ENCODE measurements at regions not wholly inside any gene's neighbourhood (a gene's known extent, or its start where the extent isn't known, plus 50 kb on each side); places are given as distances from the start of the nearest gene placed in this dataset.

- intact Hi-C loops (cut with DNase I): no loop called here
- TF ChIP-seq POLR2AphosphoS5 (IDR thresholded peaks at IDR 0.05; ENCODE audit: insufficient read depth in 1 of 2, low read depth in 1 of 2) (no peak), CTCF (IDR thresholded peaks at IDR 0.05) (no peak), POLR2A (IDR thresholded peaks at IDR 0.05) (no peak)
- Histone ChIP-seq H3K4me3 (no peak overlapping the region), H3K27ac (no peak overlapping the region), H3K36me3 (no peaks in the 10 kb centered on the region), H3K27me3 (no peaks in the 10 kb centered on the region), H3K9me3 (no peaks in the 10 kb centered on the region), H3K4me1 (no peaks in the 10 kb centered on the region)
- no peak for DNase-seq (ENCODE audit: extremely low spot score in 2 of 2)
Measured at GRCh38 chr14:82112210-82112839, 578.7 kb upstream of the SEL1L start.

GRCh38 chr14:82113007-82113406 is 579.4 kb upstream of the SEL1L start:
- Histone ChIP-seq H3K36me3 (no peaks in the 10 kb centered on the region), H3K27me3 (no peaks in the 10 kb centered on the region), H3K4me1 (no peaks in the 10 kb centered on the region), H3K4me3 (no peak overlapping the region), H3K9me3 (no peaks in the 10 kb centered on the region), H3K27ac (no peak overlapping the region)
- TF ChIP-seq POLR2AphosphoS5 (IDR thresholded peaks at IDR 0.05; ENCODE audit: insufficient read depth in 1 of 2, low read depth in 1 of 2) (no peak), CTCF (IDR thresholded peaks at IDR 0.05) (no peak), POLR2A (IDR thresholded peaks at IDR 0.05) (no peak)
- DNase-seq (ENCODE audit: extremely low spot score in 2 of 2): no peak
- intact Hi-C loops (cut with DNase I): no loop called here

GRCh38 chr14:82113710-82114109 is 580.1 kb upstream of the SEL1L start:
- no peak for TF ChIP-seq POLR2AphosphoS5 (IDR thresholded peaks at IDR 0.05; ENCODE audit: insufficient read depth in 1 of 2, low read depth in 1 of 2)
- TF ChIP-seq CTCF (IDR thresholded peaks at IDR 0.05): no peak
- TF ChIP-seq POLR2A (IDR thresholded peaks at IDR 0.05): no peak
- Histone ChIP-seq H3K36me3 (no peaks in the 10 kb centered on the region), H3K4me3 (no peak overlapping the region), H3K27ac (no peak overlapping the region), H3K9me3 (no peaks in the 10 kb centered on the region), H3K4me1 (no peaks in the 10 kb centered on the region), H3K27me3 (no peaks in the 10 kb centered on the region)
- DNase-seq (ENCODE audit: extremely low spot score in 2 of 2): no peak
- intact Hi-C loops (cut with DNase I): no loop called here

- H3K9me3 ChIP-seq: no peaks in the 10 kb centered on the region
- H3K4me3 ChIP-seq: no peak overlapping the region
- DNase-seq (ENCODE audit: extremely low spot score in 2 of 2): no peak
- intact Hi-C loops (cut with DNase I): no loop called here
- H3K36me3 ChIP-seq: no peaks in the 10 kb centered on the region
- no peak overlapping the region for H3K27ac ChIP-seq
- H3K4me1 ChIP-seq: no peaks in the 10 kb centered on the region
- no peaks in the 10 kb centered on the region for H3K27me3 ChIP-seq
- TF ChIP-seq POLR2A (IDR thresholded peaks at IDR 0.05) (no peak), POLR2AphosphoS5 (IDR thresholded peaks at IDR 0.05; ENCODE audit: insufficient read depth in 1 of 2, low read depth in 1 of 2) (no peak), CTCF (IDR thresholded peaks at IDR 0.05) (no peak)
Measured at GRCh38 chr14:82116721-82117120, 583.1 kb upstream of the SEL1L start.

- no peaks in the 10 kb centered on the region for H3K36me3 ChIP-seq
- no peak overlapping the region for H3K4me3 ChIP-seq
- intact Hi-C loops (cut with DNase I): no loop called here
- no peaks in the 10 kb centered on the region for H3K27me3 ChIP-seq
- no peak for TF ChIP-seq POLR2AphosphoS5 (IDR thresholded peaks at IDR 0.05; ENCODE audit: insufficient read depth in 1 of 2, low read depth in 1 of 2)
- no peak for TF ChIP-seq POLR2A (IDR thresholded peaks at IDR 0.05)
- no peak for TF ChIP-seq CTCF (IDR thresholded peaks at IDR 0.05)
- H3K27ac ChIP-seq: no peak overlapping the region
- H3K4me1 ChIP-seq: no peaks in the 10 kb centered on the region
- no peaks in the 10 kb centered on the region for H3K9me3 ChIP-seq
- no peak for DNase-seq (ENCODE audit: extremely low spot score in 2 of 2)
Measured at GRCh38 chr14:82122655-82123054, 589.0 kb upstream of the SEL1L start.

All from vagina (tissue), 2 donors.